ENCODE measurements at regions not wholly inside any gene's neighbourhood (a gene's known extent, or its start where the extent isn't known, plus 50 kb on each side); places are given as distances from the start of the nearest gene placed in this dataset.

DNA sequence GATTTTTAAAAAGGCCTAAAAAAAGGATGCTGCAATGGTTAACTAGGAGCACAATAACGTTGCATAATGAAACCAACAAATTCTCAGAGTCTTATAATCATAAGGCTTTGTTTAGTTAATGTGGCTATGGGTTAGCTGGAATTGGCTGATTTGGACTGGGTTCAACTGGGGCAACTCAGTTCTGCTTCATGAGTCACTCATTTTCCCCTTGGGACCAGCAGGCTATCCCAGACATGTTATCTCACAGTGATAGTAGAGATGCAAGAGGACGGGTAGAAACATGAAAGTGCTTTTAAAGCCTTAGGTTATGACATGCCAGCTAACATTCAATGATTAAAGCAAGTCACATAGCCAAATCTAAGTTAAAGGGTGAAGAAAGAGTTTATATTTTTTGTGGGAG is 189.2 kb upstream of the GK2 start:
- H2AK5ac ChIP-seq (ENCODE audit: low read depth, low read length): no peak overlapping the region
- no peaks in the 10 kb centered on the region; the same call in 1 of the 2 replicates for H3K9me1 ChIP-seq (ENCODE audit: insufficient read depth, low read length)
- H2BK20ac ChIP-seq (ENCODE audit: low read depth, low read length): no peak overlapping the region
- no peak overlapping the region for H3K4ac ChIP-seq (ENCODE audit: low read depth, low read length)
- no peaks in the 10 kb centered on the region for H3K9me3 ChIP-seq (ENCODE audit: control insufficient read depth, insufficient read depth, low read length)
- H3K4me3 ChIP-seq (ENCODE audit: insufficient read depth, low read depth, low read length): no peak overlapping the region
- peak; percentile 89 for ATAC-seq (ENCODE audit: low read depth)
- ChIA-PET POLR2A (ENCODE audit: unreplicated experiment) (no interaction called here), CTCF (no interaction called here)
- intact Hi-C loops (cut with micrococcal nuclease): no loop called here
- dilution Hi-C loops (cut with HindIII; ENCODE audit: low sequenced_read_pairs, unreplicated experiment): no loop called here
- no peaks in the 10 kb centered on the region for H3K79me1 ChIP-seq (ENCODE audit: low read depth in 1 of 2, low read length in 2 of 2)
- no peaks in the 10 kb centered on the region for H3K4me1 ChIP-seq (ENCODE audit: control insufficient read depth, insufficient read depth, low read length)
- no peak overlapping the region for H2BK120ac ChIP-seq (ENCODE audit: low read depth, low read length)
- no peak overlapping the region for H4K5ac ChIP-seq (ENCODE audit: low read depth, low read length)
- no peak overlapping the region for H2AK9ac ChIP-seq (replicated peaks; ENCODE audit: low read depth, low read length, poor library complexity)
- H3K4me2 ChIP-seq (ENCODE audit: low read depth, low read length): no peak overlapping the region
- DNase-seq: peak; percentile 31
- H3K9ac ChIP-seq (ENCODE audit: low read depth, low read length): no peak overlapping the region
- no peak overlapping the region for H4K8ac ChIP-seq (ENCODE audit: low read depth in 2 of 2, low read length in 2 of 2)
- no peaks in the 10 kb centered on the region for H3K27me3 ChIP-seq (ENCODE audit: control insufficient read depth, insufficient read depth, low read length)
- in situ Hi-C loops (cut with MboI; ENCODE audit: low sequenced_read_pairs): no loop called here
- no peaks in the 10 kb centered on the region for H3K36me3 ChIP-seq (ENCODE audit: control insufficient read depth, insufficient read depth, low read length)
- no peak overlapping the region for H2BK15ac ChIP-seq (ENCODE audit: low read depth, low read length)
- TF ChIP-seq SMC3 (IDR thresholded peaks at IDR 0.05; ENCODE audit: low read depth, low read length) (no peak), CHD1 (IDR thresholded peaks at IDR 0.05; ENCODE audit: low read depth, low read length) (no peak), RFX5 (IDR thresholded peaks at IDR 0.05; ENCODE audit: low read depth, low read length) (no peak), CEBPB (IDR thresholded peaks at IDR 0.05; ENCODE audit: low read depth, low read length) (no peak), NFE2L2 (IDR thresholded peaks at IDR 0.05; ENCODE audit: low read depth, low read length) (no peak), MAZ (IDR thresholded peaks at IDR 0.05; ENCODE audit: borderline replicate concordance, low read depth, low read length) (no peak), BHLHE40 (IDR thresholded peaks at IDR 0.05; ENCODE audit: low read depth, low read length) (no peak), FOS (IDR thresholded peaks at IDR 0.05; ENCODE audit: low read depth, low read length) (no peak), RAD21 (IDR thresholded peaks at IDR 0.05; ENCODE audit: low read length) (no peak), POLR2A (IDR thresholded peaks at IDR 0.05; ENCODE audit: low read depth, low read length) (no peak), MAFK (IDR thresholded peaks at IDR 0.05; ENCODE audit: low read depth, low read length) (no peak), MXI1 (IDR thresholded peaks at IDR 0.05; ENCODE audit: borderline replicate concordance, low read depth, low read length) (no peak), RCOR1 (IDR thresholded peaks at IDR 0.05; ENCODE audit: insufficient replicate concordance, low read length) (no peak)
- TF ChIP-seq, protein P1, sequence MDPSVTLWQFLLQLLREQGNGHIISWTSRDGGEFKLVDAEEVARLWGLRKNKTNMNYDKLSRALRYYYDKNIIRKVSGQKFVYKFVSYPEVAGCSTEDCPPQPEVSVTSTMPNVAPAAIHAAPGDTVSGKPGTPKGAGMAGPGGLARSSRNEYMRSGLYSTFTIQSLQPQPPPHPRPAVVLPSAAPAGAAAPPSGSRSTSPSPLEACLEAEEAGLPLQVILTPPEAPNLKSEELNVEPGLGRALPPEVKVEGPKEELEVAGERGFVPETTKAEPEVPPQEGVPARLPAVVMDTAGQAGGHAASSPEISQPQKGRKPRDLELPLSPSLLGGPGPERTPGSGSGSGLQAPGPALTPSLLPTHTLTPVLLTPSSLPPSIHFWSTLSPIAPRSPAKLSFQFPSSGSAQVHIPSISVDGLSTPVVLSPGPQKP (IDR thresholded peaks at IDR 0.05; ENCODE audit: borderline replicate concordance, low read depth, low read length): no peak
- TF ChIP-seq, protein P2, sequence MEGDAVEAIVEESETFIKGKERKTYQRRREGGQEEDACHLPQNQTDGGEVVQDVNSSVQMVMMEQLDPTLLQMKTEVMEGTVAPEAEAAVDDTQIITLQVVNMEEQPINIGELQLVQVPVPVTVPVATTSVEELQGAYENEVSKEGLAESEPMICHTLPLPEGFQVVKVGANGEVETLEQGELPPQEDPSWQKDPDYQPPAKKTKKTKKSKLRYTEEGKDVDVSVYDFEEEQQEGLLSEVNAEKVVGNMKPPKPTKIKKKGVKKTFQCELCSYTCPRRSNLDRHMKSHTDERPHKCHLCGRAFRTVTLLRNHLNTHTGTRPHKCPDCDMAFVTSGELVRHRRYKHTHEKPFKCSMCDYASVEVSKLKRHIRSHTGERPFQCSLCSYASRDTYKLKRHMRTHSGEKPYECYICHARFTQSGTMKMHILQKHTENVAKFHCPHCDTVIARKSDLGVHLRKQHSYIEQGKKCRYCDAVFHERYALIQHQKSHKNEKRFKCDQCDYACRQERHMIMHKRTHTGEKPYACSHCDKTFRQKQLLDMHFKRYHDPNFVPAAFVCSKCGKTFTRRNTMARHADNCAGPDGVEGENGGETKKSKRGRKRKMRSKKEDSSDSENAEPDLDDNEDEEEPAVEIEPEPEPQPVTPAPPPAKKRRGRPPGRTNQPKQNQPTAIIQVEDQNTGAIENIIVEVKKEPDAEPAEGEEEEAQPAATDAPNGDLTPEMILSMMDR (conservative IDR thresholded peaks at IDR 0.05; ENCODE audit: low read depth, low read length): no peak
- TF ChIP-seq, protein P3, sequence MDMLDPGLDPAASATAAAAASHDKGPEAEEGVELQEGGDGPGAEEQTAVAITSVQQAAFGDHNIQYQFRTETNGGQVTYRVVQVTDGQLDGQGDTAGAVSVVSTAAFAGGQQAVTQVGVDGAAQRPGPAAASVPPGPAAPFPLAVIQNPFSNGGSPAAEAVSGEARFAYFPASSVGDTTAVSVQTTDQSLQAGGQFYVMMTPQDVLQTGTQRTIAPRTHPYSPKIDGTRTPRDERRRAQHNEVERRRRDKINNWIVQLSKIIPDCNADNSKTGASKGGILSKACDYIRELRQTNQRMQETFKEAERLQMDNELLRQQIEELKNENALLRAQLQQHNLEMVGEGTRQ (IDR thresholded peaks at IDR 0.05; ENCODE audit: low read depth, low read length): no peak
- H3K27ac ChIP-seq (ENCODE audit: insufficient read depth, low read length): no peak overlapping the region
- BruUV-seq (replicated peaks): no TSS peak
- H4K91ac ChIP-seq (ENCODE audit: insufficient read depth, low read depth, low read length): no peak overlapping the region
- no peak overlapping the region for H2BK5ac ChIP-seq (ENCODE audit: low read depth, low read length, poor library complexity, severe bottlenecking)
- no peak overlapping the region for H3K18ac ChIP-seq (ENCODE audit: low read depth, low read length)
- no peak overlapping the region for H3K14ac ChIP-seq (replicated peaks; ENCODE audit: low read depth, low read length)
- no peak overlapping the region for H3K23ac ChIP-seq (ENCODE audit: low read depth, low read length)
- WGBS, 2 experiments (ENCODE audit: extremely low coverage in 2 of 2, insufficient read length in 1 of 2): no CpG with 5 or more reads among the region's 2 CpGs
- H4K20me1 ChIP-seq (ENCODE audit: insufficient read depth, low read length): no peaks in the 10 kb centered on the region
- no peak overlapping the region for H2AFZ ChIP-seq (replicated peaks; ENCODE audit: low read length, poor library complexity)
- no peak overlapping the region for H3K56ac ChIP-seq (ENCODE audit: extremely low read depth, insufficient read depth, low read length)

Data from IMR-90 (cell line).